MM.1S (cell line): ENCODE measurements at regions not wholly inside any gene's neighbourhood (a gene's known extent, or its start where the extent isn't known, plus 50 kb on each side); places are given as distances from the start of the nearest gene placed in this dataset.

Experiments
- DNase-seq: peaks from one replicate; pipeline ENCODE4 v3.0.0-alpha.2; 2015
- H2AFZ ChIP-seq: fragments of 300-600 bp; sonication (generic); 2 replicates; pipeline ENCODE4 v1.6.0; 2016; ENCODE audit warnings: antibody characterized with exemption, low read length
- H3F3A ChIP-seq: fragments of 300-600 bp; sonication (generic); 2 replicates; pipeline ENCODE4 v1.6.1; 2016; ENCODE audit warnings: mild to moderate bottlenecking, antibody characterized with exemption, low read length, moderate library complexity, mixed read lengths; ENCODE audit not compliant: insufficient read depth
- H3K27ac ChIP-seq: fragments of 300-600 bp; sonication (generic); 2 replicates; pipeline ENCODE4 v1.5.1; 2016; ENCODE audit warnings: mild to moderate bottlenecking, low read length
- H3K27me3 ChIP-seq: fragments of 300-600 bp; sonication (generic); replicated peaks from 2 replicates; pipeline ENCODE4 v1.6.0; 2016; ENCODE audit warnings: low read length; ENCODE audit not compliant: insufficient read depth
- H3K36me3 ChIP-seq: fragments of 300-600 bp; sonication (generic); replicated peaks from 2 replicates; pipeline ENCODE4 v1.6.1; 2016; ENCODE audit warnings: mild to moderate bottlenecking, low read length, mixed read lengths; ENCODE audit not compliant: insufficient read depth
- H3K4me1 ChIP-seq: fragments of 300-600 bp; sonication (generic); 2 replicates; pipeline ENCODE4 v1.6.1; 2016; ENCODE audit warnings: low read length, mixed read lengths
- H3K4me2 ChIP-seq: fragments of 300-600 bp; sonication (generic); 2 replicates; pipeline ENCODE4 v1.6.0; 2016; ENCODE audit warnings: low read depth, low read length
- H3K4me3 ChIP-seq: fragments of 300-600 bp; sonication (generic); 2 replicates; pipeline ENCODE4 v1.5.1; 2016; ENCODE audit warnings: low read length, mixed read lengths
- H3K79me2 ChIP-seq: fragments of 300-600 bp; sonication (generic); 2 replicates; pipeline ENCODE4 v1.6.1; 2016; ENCODE audit warnings: mixed run types, low read length, mixed read lengths
- H3K9ac ChIP-seq: fragments of 300-600 bp; sonication (generic); 2 replicates; pipeline ENCODE4 v1.6.1; 2016; ENCODE audit warnings: low read length, mixed read lengths
- H3K9me2 ChIP-seq: fragments of 300-600 bp; sonication (generic); replicated peaks from 2 replicates; pipeline ENCODE4 v1.6.1; 2016; ENCODE audit warnings: mild to moderate bottlenecking, low read length, mixed read lengths; ENCODE audit not compliant: insufficient read depth
- H3K9me3 ChIP-seq: fragments of 300-600 bp; sonication (generic); replicated peaks from 2 replicates; pipeline ENCODE4 v1.6.1; 2016; ENCODE audit warnings: mild to moderate bottlenecking, low read length, mixed read lengths; ENCODE audit not compliant: insufficient read depth
- H4K20me1 ChIP-seq: fragments of 300-600 bp; sonication (generic); 2 replicates; pipeline ENCODE4 v1.6.1; 2016; ENCODE audit warnings: mild to moderate bottlenecking, low read length, moderate library complexity, mixed read lengths; ENCODE audit not compliant: insufficient read depth
- CTCF ChIP-seq: fragments of 300-600 bp; sonication (generic); IDR thresholded peaks from 2 replicates; pipeline ENCODE4 v1.5.1; 2016; ENCODE audit warnings: antibody characterized with exemption, low read length, mixed read lengths
- EZH2 ChIP-seq: fragments of 300-600 bp; sonication (generic); optimal IDR thresholded peaks from 2 replicates; pipeline ENCODE3; 2017; ENCODE audit warnings: low read depth, mild to moderate bottlenecking, antibody characterized with exemption, low read length, mixed read lengths
- EZH2phosphoT487 ChIP-seq: fragments of 300-600 bp; sonication (generic); IDR thresholded peaks from 2 replicates; pipeline ENCODE4 v1.6.1; 2018; ENCODE audit warnings: antibody characterized with exemption, low read length

DNA sequence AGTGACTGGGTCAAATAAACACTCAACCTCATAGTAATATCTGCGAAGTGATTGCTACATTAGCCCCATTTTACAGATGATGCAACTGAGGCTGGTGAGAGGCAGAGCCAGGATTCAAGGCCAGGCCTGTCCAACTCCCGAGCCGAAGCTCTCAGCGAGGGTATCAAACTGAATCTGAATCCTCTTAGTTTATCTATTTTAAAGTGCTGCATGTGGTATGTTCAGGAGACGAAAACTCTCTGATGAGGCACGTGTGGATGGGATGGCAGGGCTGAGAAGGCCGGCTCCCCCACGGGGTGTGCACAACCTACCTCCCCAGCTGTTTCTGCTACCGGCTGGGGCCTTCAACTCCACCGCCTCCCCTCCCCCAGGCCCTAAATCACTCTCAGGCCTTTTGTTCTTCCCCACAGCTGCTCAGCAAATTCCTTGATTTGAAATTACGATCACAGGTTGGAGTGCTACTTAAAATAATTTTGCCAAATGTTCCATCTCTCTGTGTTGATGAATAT is 171.8 kb downstream of the TOMM20 start:
- H3K27me3 ChIP-seq = peaks cover 25% of the 10 kb centered on the region
- peaks cover under 1% of the 10 kb centered on the region; the same call in 1 of the 2 replicates for H3F3A ChIP-seq
- no peak overlapping the region for H2AFZ ChIP-seq
- no peak overlapping the region for H3K9ac ChIP-seq
- DNase-seq = no peak
- no peak overlapping the region for H3K4me2 ChIP-seq
- no peaks in the 10 kb centered on the region for H4K20me1 ChIP-seq
- no peaks in the 10 kb centered on the region for H3K79me2 ChIP-seq
- TF ChIP-seq CTCF (no peak), EZH2phosphoT487 (no peak)
- H3K4me1 ChIP-seq = peaks cover 22% of the 10 kb centered on the region
- no peak overlapping the region for H3K4me3 ChIP-seq
- no peaks in the 10 kb centered on the region for H3K9me3 ChIP-seq
- no peaks in the 10 kb centered on the region for H3K9me2 ChIP-seq
- no peak overlapping the region for H3K27ac ChIP-seq
- no peaks in the 10 kb centered on the region for H3K36me3 ChIP-seq

- TF ChIP-seq EZH2 = no peak
- Histone ChIP-seq H3K4me2 (no peak overlapping the region), H2AFZ (no peak overlapping the region), H4K20me1 (no peaks in the 10 kb centered on the region), H3K27ac (no peak overlapping the region), H3K9ac (no peak overlapping the region), H3K9me3 (no peaks in the 10 kb centered on the region), H3K79me2 (no peaks in the 10 kb centered on the region), H3K27me3 (peaks cover 11% of the 10 kb centered on the region; the same call in 1 of the 2 replicates), H3F3A (no peaks in the 10 kb centered on the region), H3K36me3 (no peaks in the 10 kb centered on the region), H3K4me3 (no peak overlapping the region), H3K4me1 (peaks cover 8% of the 10 kb centered on the region; the same call in 1 of the 2 replicates), H3K9me2 (no peaks in the 10 kb centered on the region)
- DNase-seq = no peak
Measured at GRCh38 chr1:234955107-234955731, 173.4 kb downstream of the TOMM20 start.

DNA sequence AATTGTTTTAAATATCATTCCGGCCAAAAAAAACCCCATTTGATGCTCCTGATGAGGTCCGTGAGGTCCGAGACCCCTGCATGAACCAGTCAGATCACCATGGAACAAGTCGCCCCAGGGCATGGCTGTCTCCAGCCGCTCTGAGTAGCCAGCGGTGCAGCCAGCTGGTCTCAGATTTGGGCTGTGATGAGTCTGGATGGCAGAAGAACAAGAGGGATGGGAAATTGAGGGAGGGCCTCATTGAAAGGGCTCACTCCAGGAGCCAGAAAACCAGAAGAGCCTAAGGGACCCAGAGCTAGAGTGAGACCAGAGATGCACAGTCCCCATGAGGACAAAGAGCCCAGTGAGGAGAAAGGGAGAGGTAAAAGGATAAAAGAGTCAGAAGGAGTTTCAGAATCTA is 174.0 kb downstream of the TOMM20 start:
- Histone ChIP-seq H2AFZ (no peak overlapping the region), H3K9me2 (no peaks in the 10 kb centered on the region), H3K9ac (no peak overlapping the region), H3K27ac (no peak overlapping the region), H3K79me2 (no peaks in the 10 kb centered on the region), H3K36me3 (no peaks in the 10 kb centered on the region), H4K20me1 (no peaks in the 10 kb centered on the region), H3K4me3 (no peak overlapping the region), H3K4me2 (no peak overlapping the region), H3F3A (no peaks in the 10 kb centered on the region), H3K4me1 (peaks cover 8% of the 10 kb centered on the region; the same call in 1 of the 2 replicates), H3K27me3 (peaks cover 6% of the 10 kb centered on the region; the same call in 1 of the 2 replicates), H3K9me3 (no peaks in the 10 kb centered on the region)
- no peak for DNase-seq
- no peak for TF ChIP-seq CTCF
- TF ChIP-seq EZH2phosphoT487 = no peak
- TF ChIP-seq EZH2 = no peak

DNA sequence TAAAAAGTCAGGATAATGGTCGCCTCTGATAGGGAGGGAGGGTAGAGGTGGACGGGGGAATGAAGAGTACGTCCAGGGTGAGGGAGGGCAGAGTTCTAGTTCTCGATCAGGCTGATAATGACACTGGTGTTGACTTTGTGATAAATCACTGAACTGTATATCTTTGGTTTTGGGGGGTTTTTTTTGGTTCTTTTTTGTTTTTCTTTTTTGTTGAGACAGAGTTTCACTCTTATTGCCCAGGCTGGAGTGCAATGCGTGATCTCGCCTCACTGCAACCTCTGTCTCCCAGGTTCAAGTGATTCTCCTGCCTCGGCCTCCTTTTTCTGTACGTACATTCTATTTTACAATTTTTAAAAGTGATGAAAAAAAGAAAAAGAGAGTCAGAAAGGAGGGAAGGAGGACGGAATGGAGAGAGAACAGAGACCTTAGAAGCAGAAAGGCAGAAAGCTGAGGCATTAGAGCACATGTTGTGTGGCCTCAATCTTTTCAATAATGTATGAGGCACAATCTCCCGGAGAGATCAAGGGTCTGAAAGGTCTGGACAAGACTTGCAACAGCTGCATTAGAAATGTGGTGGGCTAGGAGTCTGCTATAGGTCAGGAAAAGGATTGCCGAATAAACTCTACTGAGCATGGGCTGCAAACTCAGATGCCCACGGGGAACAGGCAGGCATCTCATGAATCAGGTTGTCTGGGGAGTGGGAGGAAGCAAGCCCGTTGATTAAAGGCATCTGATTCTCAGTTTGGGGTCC is 174.8 kb downstream of the TOMM20 start:
- no peak overlapping the region for H2AFZ ChIP-seq
- H3K4me3 ChIP-seq = no peak overlapping the region

More for the DNA sequence above, 174.8 kb downstream of the TOMM20 start:
- no peak overlapping the region for H3K4me2 ChIP-seq
- H4K20me1 ChIP-seq = no peaks in the 10 kb centered on the region
- no peaks in the 10 kb centered on the region for H3K36me3 ChIP-seq
- no peak for TF ChIP-seq EZH2phosphoT487
- TF ChIP-seq CTCF = no peak
- TF ChIP-seq EZH2 = no peak
- H3K9me3 ChIP-seq = no peaks in the 10 kb centered on the region
- H3K27me3 ChIP-seq = peaks cover 5% of the 10 kb centered on the region; the same call in 1 of the 2 replicates
- H3K9ac ChIP-seq = no peak overlapping the region
- DNase-seq = no peak
- no peaks in the 10 kb centered on the region for H3K9me2 ChIP-seq
- no peak overlapping the region for H3K27ac ChIP-seq
- H3K79me2 ChIP-seq = no peaks in the 10 kb centered on the region
- H3F3A ChIP-seq = no peaks in the 10 kb centered on the region
- H3K4me1 ChIP-seq = peaks cover 8% of the 10 kb centered on the region; the same call in 1 of the 2 replicates
